ENCODE measurements at regions not wholly inside any gene's neighbourhood (a gene's known extent, or its start where the extent isn't known, plus 50 kb on each side); places are given as distances from the start of the nearest gene placed in this dataset.

DNA sequence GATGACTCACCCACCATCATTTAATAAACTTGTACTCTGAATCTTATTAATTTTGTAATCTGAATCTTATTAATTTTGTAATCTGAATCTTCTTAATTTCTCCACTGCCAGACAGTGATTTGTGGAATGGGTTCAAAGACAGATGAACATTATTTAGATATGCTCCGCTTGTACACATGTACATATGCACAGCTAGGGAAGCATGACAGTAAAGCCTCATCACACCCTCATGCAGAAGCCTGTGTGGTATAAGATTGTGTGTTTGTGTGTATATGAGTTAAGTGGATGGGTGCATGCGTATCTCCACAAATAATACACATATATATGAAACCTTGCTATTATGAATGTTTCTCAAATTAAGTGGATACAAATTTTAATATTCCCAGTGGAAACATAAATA lies 318.5 kb upstream of the SFRP2 start:
- ChIA-PET CTCF (ENCODE audit: partially characterized antibody) (no interaction called here), POLR2A (ENCODE audit: partially characterized antibody) (no interaction called here)
- no peak overlapping the region for H3K23ac ChIP-seq (ENCODE audit: insufficient read length)
- no peaks in the 10 kb centered on the region for H3K4me1 ChIP-seq (replicated peaks in 1 of 4; ENCODE audit: control insufficient read depth in 3 of 4, insufficient read depth in 4 of 4, low read length in 3 of 4)
- H2BK5ac ChIP-seq (ENCODE audit: low read depth, low read length), result no peak overlapping the region
- no peak overlapping the region for H2BK20ac ChIP-seq (ENCODE audit: low read length)
- no peak overlapping the region for H3K4ac ChIP-seq (replicated peaks; ENCODE audit: insufficient read length, low read depth, low read length)
- no peak for DNase-seq (ENCODE audit: low read depth in 1 of 2, low spot score in 2 of 2)
- H2AFZ ChIP-seq (ENCODE audit: low read length), result no peak overlapping the region
- H2BK120ac ChIP-seq (replicated peaks; ENCODE audit: low read depth, low read length), result no peak overlapping the region
- no peaks in the 10 kb centered on the region for H3K36me3 ChIP-seq (ENCODE audit: control insufficient read depth in 2 of 4, insufficient read depth in 4 of 4, low read length in 3 of 4)
- H3K27ac ChIP-seq (ENCODE audit: low read depth, low read length), result no peak overlapping the region
- no peak overlapping the region for H2BK15ac ChIP-seq (ENCODE audit: low read length)
- no peaks in the 10 kb centered on the region for H4K20me1 ChIP-seq (replicated peaks in 1 of 2; ENCODE audit: control insufficient read depth in 1 of 2, insufficient read depth in 2 of 2, low read length in 2 of 2)
- no peak overlapping the region for H3K56ac ChIP-seq (replicated peaks; ENCODE audit: insufficient read length, low read depth, low read length)
- H3K9ac ChIP-seq (replicated peaks in 1 of 4; ENCODE audit: extremely low read depth in 1 of 4, low read depth in 3 of 4, low read length in 3 of 4), result no peak overlapping the region
- no peak overlapping the region for H2AK5ac ChIP-seq (ENCODE audit: low read depth, low read length)
- H4K5ac ChIP-seq (ENCODE audit: insufficient read length, low read depth, low read length), result no peak overlapping the region
- no peak overlapping the region for H4K8ac ChIP-seq (ENCODE audit: extremely low read depth, insufficient read depth, low read length)
- no peaks in the 10 kb centered on the region for H3K79me1 ChIP-seq (ENCODE audit: low read depth, low read length)
- H3K9me3 ChIP-seq (ENCODE audit: insufficient read depth in 2 of 2, low read depth in 1 of 2, low read length in 1 of 2), result no peaks in the 10 kb centered on the region
- H3K27me3 ChIP-seq (replicated peaks in 1 of 4; ENCODE audit: control insufficient read depth in 3 of 4, extremely low read depth in 1 of 4, insufficient read depth in 3 of 4, low read length in 3 of 4), result no peaks in the 10 kb centered on the region
- 82% methylated on average over 2 of the region's 2 CpGs; no CpG with 5 or more reads in 1 of the 2 experiments for WGBS, 2 experiments (ENCODE audit: extremely low coverage in 1 of 2, insufficient coverage in 1 of 2, insufficient read length in 1 of 2, insufficient replicate concordance in 2 of 2, low coverage in 1 of 2, low lambda C conversion rate in 2 of 2, missing lambda C conversion rate in 1 of 2)
- H3K4me2 ChIP-seq (ENCODE audit: insufficient read depth in 1 of 2, low read depth in 2 of 2, low read length in 2 of 2), result no peak overlapping the region
- no peak for FAIRE-seq
- no peak overlapping the region for H3K14ac ChIP-seq (ENCODE audit: insufficient read length)
- no peak overlapping the region for H3K18ac ChIP-seq (ENCODE audit: extremely low read depth, low read length)
- H3K79me2 ChIP-seq (ENCODE audit: control insufficient read depth in 1 of 2, insufficient read depth in 2 of 2, low read length in 2 of 2), result no peaks in the 10 kb centered on the region
- H3K4me3 ChIP-seq (ENCODE audit: extremely low read depth in 1 of 4, insufficient read depth in 2 of 4, low read depth in 3 of 4, low read length in 4 of 4), result no peak overlapping the region
- no peak overlapping the region for H4K91ac ChIP-seq (replicated peaks; ENCODE audit: insufficient read length, low read length)
- H3K23me2 ChIP-seq (ENCODE audit: low read depth, low read length), result no peaks in the 10 kb centered on the region
- H2BK12ac ChIP-seq (ENCODE audit: low read depth, low read length), result no peak overlapping the region
- TF ChIP-seq GABPA (IDR thresholded peaks at IDR 0.05; ENCODE audit: borderline replicate concordance, insufficient read depth, low read length) (no peak), SAP30 (IDR thresholded peaks at IDR 0.05; ENCODE audit: insufficient read depth, insufficient replicate concordance, low read length) (no peak), SRF (IDR thresholded peaks at IDR 0.05; ENCODE audit: low read depth, low read length) (no peak), BACH1 (IDR thresholded peaks at IDR 0.05; ENCODE audit: low read length) (no peak), NANOG (IDR thresholded peaks at IDR 0.05; ENCODE audit: insufficient read depth, low read depth, low read length, poor library complexity, severe bottlenecking) (no peak), SIX5 (IDR thresholded peaks at IDR 0.05; ENCODE audit: low read depth, low read length) (no peak), SUZ12 (IDR thresholded peaks at IDR 0.05; ENCODE audit: low read length) (no peak), RAD21 (IDR thresholded peaks at IDR 0.05 in 1 of 2, conservative IDR thresholded peaks at IDR 0.05 in 1 of 2; ENCODE audit: low read depth in 2 of 2, low read length in 2 of 2) (no peak), NRF1 (IDR thresholded peaks at IDR 0.05; ENCODE audit: low read depth, low read length) (no peak), JUN (IDR thresholded peaks at IDR 0.05; ENCODE audit: low read depth, low read length) (no peak), ASH2L (IDR thresholded peaks at IDR 0.05; ENCODE audit: low read length) (no peak)
- TF ChIP-seq, protein P1, sequence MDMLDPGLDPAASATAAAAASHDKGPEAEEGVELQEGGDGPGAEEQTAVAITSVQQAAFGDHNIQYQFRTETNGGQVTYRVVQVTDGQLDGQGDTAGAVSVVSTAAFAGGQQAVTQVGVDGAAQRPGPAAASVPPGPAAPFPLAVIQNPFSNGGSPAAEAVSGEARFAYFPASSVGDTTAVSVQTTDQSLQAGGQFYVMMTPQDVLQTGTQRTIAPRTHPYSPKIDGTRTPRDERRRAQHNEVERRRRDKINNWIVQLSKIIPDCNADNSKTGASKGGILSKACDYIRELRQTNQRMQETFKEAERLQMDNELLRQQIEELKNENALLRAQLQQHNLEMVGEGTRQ (IDR thresholded peaks at IDR 0.05; ENCODE audit: low read length), result no peak
- TF ChIP-seq, protein P2, sequence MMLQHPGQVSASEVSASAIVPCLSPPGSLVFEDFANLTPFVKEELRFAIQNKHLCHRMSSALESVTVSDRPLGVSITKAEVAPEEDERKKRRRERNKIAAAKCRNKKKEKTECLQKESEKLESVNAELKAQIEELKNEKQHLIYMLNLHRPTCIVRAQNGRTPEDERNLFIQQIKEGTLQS (IDR thresholded peaks at IDR 0.05; ENCODE audit: insufficient read depth, low read depth, low read length), result no peak

Measured in H1 (cell line).